Ramos (cell line): ENCODE measurements at regions not wholly inside any gene's neighbourhood (a gene's known extent, or its start where the extent isn't known, plus 50 kb on each side); places are given as distances from the start of the nearest gene placed in this dataset.

Experiments
- in situ Hi-C: fragments of 300-500 bp; cut with MboI; formaldehyde crosslinking; loops from one replicate; pipeline ENCODE4 v1.14.3; 2022; ENCODE audit warnings: low sequenced_read_pairs; ENCODE audit not compliant: unreplicated experiment

DNA sequence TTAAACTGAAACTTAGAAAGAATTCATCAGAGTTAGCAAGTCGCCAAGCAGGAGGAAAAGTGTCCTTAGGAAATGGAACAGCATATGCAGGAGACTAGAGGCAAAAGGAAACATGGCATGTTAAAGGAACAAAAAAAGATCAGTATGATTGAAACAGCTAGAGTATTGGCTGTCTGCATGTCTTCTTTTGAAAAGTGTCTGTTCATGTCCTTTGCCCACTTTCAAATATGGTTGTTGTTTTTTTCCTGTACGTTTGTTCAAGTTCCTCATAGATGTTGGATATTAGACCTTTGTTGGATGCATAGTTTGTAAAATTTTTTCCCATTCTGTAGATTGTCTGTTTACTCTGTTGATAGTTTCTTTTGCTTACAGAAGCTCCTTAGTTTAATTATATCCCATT is 161.6 kb downstream of the NR4A2 start:
- in situ Hi-C loops, result no loop called here

DNA sequence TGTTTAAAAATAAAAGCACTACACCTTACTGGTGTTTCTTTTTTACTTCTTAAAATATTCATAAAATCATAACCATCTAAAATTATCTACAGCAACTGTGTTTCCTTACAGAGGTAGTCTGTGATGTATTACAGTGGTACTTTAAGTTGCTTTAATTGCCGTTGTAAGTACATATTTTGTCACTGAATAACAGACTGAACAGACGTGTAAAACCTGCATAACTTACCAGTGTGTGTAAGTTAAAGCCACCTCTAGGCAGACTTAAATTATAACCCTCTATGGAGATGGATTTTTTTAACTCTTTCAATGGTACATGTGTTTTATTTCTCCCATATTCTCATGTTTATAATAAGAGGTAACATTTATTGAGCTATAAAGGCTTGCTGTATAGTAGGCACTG is 166.8 kb downstream of the NR4A2 start:
- in situ Hi-C loops, result no loop called here

- in situ Hi-C loops, result no loop called here
Measured at GRCh38 chr2:156164091-156164720, 168.3 kb downstream of the NR4A2 start.

GRCh38 chr2:156158808-156159207 is 173.7 kb downstream of the NR4A2 start:
- in situ Hi-C loops, result no loop called here

- in situ Hi-C loops, result no loop called here
Measured at GRCh38 chr2:156157670-156158069, 174.9 kb downstream of the NR4A2 start.

DNA sequence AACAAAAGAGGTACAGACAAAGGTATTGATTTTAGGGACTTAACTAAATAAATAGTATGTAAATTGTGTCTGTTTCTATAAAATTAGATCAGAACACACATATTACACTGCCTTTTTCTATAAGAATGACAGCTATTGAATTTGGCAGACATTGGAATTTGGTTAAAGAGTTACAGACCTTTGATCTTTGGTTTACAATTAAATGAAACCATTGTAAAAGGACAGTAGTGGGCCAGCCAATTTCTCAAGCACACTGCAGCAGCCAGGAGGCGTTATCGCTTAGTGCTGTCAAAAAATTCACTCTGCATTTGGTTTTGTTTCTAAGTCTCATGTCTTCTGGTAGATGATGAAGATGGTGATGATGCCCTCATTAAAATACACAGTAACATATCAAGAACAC is 175.9 kb downstream of the NR4A2 start:
- in situ Hi-C loops, result no loop called here

DNA sequence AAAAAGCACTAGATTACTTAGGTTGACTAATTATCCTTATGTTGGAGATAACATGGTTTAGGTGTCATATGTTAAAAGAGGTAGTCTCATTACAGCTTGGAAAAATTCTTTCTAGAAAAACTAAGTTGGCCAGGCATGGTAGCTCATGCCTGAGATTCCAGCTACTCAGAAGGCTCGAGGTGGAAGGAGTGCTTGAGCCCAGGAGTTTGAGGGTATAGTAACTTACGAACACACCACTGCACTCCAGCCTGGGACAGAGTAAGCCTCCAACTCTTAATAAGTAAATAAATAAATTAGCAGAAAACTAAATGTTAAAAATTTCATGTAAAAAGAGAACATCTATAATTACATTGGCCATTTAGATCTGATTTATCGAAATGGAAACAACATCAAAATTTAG is 177.2 kb downstream of the NR4A2 start:
- in situ Hi-C loops, result no loop called here

DNA sequence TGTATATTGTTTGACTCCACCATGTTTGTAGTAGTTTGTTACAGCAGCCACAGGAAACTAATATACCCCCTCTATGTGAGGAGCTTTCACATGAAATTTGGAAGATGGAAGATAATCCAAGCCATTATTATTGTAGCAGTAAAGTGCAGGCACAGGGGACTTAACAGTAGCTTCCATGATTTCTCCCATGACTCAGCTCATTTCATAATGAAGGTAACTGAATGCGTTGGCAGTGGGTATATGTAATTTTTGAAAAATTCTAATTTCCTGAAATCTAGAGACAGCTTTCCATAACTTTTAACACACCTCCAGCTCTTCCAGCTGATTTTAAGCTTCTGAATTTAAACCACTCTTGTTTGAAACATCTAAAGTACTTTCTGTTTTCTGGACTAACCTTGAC is 181.2 kb downstream of the NR4A2 start:
- in situ Hi-C loops, result no loop called here

DNA sequence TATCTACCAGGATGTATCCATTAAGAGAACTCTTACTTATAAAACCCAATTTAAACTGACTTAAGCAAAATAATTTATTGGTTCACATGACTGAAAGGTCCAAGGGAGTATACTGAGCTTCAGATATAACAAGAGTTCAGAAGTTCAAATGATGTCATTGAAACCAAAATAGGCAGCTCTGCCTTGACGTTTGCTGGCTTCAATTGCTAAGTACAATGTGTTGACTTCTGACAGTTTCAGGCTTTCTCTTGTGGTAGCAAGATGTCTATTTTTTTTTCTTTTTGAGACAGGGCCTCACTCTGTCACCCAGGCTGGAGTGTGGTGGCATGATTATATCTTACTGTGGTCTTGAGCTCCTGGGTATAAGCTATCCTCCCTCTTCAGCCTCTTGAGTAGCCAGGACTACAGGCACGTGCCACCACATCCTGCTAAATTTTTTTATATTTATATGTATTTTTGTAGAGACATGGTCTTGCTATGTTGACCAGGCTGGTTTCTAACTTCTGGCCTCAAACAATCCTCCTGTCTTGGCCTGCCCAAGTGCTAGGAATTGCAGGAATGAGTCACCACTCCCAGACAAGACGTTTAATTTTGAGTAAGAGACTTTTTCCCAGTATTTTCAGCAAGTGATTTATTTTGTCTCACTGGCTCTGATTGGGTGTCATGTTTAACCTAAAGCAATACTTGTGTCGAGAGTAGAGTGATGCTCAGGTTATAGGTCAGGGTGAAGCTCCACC is 184.8 kb downstream of the NR4A2 start:
- in situ Hi-C loops, result no loop called here

DNA sequence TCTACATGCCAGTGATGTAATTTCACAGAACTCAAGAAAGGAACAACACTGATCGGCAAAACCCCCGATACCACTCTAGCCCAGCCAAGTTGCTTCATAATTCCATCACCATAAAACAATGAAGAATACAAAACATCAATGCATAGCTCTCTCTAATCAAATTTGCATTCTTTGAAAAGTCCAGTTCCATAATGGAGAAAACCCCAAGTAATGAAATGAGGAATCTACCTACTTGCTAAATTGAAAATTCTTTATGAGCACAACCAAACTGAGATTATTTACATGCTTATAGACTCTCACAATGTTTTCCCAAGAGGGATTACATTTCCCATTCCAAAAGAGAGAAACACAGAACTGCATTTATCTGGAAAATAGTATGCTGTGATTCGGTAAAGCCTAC is 186.5 kb downstream of the NR4A2 start:
- in situ Hi-C loops, result no loop called here

GRCh38 chr2:156145469-156145868 is 187.1 kb downstream of the NR4A2 start:
- in situ Hi-C loops, result no loop called here

DNA sequence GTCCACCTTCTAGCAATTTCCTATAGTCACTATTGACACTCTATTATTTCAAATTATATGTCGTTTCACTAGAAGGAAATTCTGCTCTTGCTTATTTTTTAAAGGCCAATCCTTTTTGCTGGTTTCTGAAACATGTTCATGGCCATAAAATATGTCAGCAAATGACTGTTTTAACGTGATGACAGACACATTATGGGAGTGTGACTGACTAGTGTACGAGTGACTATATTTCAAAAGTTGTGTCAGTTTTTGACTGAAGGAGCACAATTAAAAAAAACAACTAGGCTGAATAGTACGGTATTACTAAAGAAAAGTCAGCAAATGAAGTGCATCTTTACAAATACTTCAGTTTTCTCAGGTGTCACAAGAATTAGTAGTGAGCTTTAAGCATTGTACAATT is 196.0 kb downstream of the NR4A2 start:
- in situ Hi-C loops, result no loop called here

DNA sequence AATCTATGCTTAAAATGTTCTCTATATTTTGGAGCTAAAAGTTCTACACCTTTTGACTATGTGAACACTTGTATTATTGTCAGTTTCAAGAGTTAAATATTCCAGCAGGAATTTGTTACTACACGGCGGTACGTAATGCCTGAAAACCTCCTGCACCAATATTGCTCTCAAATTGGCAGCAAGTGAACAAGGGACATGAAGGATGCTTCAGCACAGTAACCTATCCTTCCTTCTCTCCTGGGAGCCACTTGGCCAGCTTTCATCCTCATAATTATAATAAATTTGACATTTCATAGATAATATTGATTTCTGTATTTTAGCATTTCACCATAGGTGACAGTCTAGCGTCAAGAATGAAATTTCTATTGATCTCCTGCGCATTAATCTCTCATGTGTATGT is 197.6 kb downstream of the NR4A2 start:
- in situ Hi-C loops, result no loop called here

GRCh38 chr2:156132941-156133340 is 199.6 kb downstream of the NR4A2 start:
- in situ Hi-C loops, result no loop called here

GRCh38 chr2:156132130-156132529 is 200.4 kb downstream of the NR4A2 start:
- in situ Hi-C loops, result no loop called here

GRCh38 chr2:156129227-156129626 is 203.3 kb downstream of the NR4A2 start:
- in situ Hi-C loops, result no loop called here

GRCh38 chr2:156125018-156125417 is 207.5 kb downstream of the NR4A2 start:
- in situ Hi-C loops, result no loop called here

DNA sequence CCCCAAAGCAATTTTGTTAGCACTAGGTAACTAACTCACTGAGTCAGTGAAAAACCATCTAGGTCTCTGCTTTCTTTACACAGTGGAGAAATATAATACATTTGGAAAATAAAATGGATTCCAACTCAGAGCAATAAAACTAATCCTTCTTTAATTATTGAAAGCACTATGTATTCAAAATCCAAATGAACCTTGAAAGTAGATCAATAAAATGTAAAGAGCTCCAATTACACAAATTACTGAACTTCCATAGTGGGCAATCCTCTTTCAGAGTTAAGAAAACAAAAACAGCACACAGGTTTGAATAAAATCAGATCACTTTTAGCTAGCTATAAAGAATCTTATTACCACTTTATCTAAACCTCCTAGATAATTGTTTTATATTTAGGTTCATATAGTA is 208.1 kb downstream of the NR4A2 start:
- in situ Hi-C loops, result no loop called here

DNA sequence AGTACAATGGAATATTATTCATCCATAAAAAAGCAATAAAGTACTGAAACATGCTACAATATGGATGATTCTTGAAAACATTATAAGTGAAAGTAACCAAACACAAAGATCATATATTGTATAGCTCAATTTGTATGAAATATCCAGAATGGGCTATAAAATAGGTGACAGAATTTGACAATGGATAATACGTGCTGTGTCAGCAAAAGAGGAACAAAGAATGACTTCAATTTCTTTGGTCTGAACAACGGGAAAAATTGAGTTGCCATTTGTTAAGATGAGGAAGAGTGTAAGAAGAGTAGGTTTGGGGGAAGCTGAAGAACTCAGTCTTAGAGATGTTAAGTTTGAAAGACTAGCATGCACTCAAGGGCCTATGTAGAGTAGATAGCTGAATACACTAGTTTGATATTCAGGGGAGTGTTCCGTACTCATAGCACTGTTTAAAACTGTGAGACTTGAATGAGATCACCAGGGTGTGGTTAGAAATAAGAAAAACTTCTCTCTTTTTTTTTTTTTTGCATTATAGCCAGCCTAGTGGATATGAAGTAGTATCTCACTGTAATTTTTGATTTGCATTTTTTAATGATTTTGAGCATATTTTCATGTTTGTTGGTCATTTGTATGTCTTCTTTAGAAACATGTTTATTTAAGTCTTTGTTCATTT is 213.6 kb downstream of the NR4A2 start:
- in situ Hi-C loops, result no loop called here

- in situ Hi-C loops, result no loop called here
Measured at GRCh38 chr2:156116113-156116512, 216.4 kb downstream of the NR4A2 start.

DNA sequence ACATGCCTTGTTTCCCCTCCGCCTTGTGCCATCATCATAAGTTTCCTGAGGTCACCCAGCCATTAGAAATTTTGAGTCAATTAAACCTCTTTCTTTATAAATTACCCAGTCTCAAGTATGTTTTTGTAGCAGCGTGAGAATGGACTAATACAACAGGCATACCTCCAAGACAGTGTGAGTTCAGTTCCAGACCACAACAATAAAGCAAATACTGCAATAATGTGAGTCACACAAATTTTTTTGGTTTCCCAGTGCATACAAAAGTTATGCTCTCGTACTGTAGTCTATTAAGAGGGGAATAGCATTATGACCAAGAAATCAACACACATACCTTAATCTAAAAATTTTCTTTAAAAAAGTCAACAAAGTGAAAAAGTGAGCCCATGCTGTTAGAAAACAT is 217.2 kb downstream of the NR4A2 start:
- in situ Hi-C loops, result no loop called here

GRCh38 chr2:156112323-156112722 is 220.2 kb downstream of the NR4A2 start:
- in situ Hi-C loops, result no loop called here
